Astrocyte (in vitro differentiated cells and primary cell): ENCODE measurements at regions not wholly inside any gene's neighbourhood (a gene's known extent, or its start where the extent isn't known, plus 50 kb on each side); places are given as distances from the start of the nearest gene placed in this dataset.

Source experiments
- CTCF ChIP-seq: IDR thresholded peaks from 2 replicates; pipeline ENCODE4 v1.5.1; 2011; ENCODE audit warnings: low read depth, mild to moderate bottlenecking, inconsistent platforms, low read length, moderate library complexity; ENCODE audit not compliant: insufficient read depth
- EZH2 ChIP-seq: IDR thresholded peaks from 2 replicates; pipeline ENCODE4 v1.6.1; 2012; ENCODE audit warnings: mild to moderate bottlenecking, low read length, inconsistent platforms; ENCODE audit not compliant: insufficient read depth

- TF ChIP-seq CTCF (no peak), EZH2 (no peak)
Measured at GRCh38 chr2:234571620-234572407, 74.9 kb upstream of the ARL4C start.
